Limb (tissue), 2 donors: ENCODE measurements at regions not wholly inside any gene's neighbourhood (a gene's known extent, or its start where the extent isn't known, plus 50 kb on each side); places are given as distances from the start of the nearest gene placed in this dataset.
"Not testable (repeated sequence)": the region's sequence is repeated elsewhere in the genome, so short reads cannot be mapped to it uniquely, and the experiment has no call there.

Experiments used
- DNase-seq, 2 donors: peaks; one replicate each; pipeline ENCODE4 v3.0.0-alpha.2; 2016; ENCODE audit errors: extremely low spot score in 2 of 2

DNA sequence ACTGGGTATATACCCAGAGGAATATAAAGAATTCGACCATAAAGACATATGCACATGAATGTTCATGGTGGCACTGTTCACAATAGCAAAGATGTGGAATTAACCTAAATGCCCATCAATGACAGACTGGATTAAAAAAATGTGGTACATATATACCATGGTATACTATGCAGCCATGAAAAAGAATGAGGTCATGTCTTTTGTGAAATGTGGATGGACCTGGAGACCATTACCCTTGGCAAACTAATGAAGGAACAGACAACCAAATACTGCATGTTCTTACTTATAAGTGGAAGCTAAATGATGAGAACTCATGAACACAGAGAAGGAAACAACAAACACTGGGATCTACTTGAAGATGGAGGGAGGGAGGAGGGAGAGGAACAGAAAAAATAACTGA, 186.7 kb upstream of the SSTR4 start:
- no peak for DNase-seq

DNA sequence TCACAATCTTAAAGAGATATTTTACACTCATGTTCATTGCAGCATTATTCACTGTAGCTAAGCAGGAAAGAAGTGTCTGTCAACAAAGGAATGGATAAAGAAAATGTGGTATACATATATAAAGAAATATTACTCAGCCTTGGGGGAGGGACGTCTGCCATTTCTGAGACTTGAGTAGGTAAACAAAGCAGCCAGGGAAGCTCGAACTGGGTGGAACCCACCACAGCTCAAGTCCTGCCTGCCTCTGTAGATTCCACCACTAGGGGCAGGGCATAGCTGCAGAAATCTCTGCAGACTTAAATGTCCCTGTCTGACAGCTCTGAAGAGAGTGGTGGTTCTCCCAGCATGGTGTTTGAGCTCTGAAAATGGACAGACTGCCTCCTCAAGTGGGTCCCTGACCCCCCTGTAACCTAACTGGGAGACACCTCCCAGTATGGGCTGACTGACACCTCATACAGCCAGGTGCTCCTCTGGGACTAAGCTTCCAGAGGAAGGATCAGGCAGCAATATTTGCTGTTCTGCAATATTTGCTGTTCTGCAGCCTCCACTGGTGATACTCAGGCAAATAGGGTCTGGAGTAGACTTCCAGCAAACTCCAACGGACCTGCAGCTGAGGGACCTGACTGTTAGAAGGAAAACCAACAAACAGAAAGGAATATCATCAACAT, 183.3 kb upstream of the SSTR4 start:
- not testable (repeated sequence) for DNase-seq

DNA sequence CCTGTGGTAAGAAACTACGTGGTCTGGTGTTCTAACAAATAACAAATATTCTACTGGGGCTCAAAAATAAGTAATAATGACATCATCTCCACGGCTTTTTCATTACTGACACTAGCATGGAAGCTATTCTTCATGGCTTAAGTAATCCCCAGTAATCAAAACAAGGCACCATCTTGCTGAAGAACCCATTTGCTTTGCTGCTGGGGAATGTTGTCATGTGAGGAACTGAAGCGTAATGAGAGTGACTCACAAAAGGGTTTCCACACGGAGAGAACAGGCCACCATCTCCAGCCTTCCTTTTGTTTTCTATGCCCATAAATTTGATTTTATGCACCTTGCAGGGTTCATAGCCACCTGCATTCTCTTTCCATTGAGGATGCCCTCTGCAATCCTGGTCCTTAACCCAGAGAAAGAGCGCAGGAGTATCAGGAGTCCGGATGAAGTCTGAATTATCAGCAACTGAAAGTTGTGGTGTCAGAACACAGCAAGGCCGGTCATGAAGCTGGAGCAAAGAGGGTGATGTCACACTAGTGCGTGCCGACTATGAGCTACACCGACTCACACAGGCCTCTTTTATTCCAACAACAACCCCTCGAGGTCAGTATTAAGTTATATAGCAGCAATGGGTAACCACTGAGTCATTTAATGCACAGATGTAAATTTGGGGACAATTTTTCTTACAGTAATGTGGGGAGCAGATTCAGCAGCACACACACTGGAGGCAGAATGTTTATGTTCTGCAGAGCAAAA, 173.7 kb upstream of the SSTR4 start:
- DNase-seq = no peak

DNA sequence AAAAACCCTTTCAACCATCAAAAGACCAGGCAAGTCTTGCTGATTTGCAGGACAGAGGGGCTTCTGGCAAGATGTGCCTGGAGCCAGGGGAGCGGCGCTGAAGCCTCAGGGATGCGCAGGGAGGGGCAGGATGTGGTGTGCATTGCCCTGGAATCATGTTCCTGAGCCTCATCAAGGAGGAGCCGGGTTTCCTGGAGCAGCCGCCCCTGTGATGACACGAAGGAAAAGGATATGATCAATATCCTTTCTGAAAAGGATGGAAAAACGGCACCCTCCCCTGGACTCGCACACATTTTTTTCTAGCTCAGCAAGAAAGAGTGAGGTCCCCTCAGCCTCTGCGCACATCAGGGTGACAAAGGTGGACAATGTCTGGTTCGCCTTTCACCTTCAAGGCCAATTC, 173.1 kb upstream of the SSTR4 start:
- DNase-seq = no peak

DNA sequence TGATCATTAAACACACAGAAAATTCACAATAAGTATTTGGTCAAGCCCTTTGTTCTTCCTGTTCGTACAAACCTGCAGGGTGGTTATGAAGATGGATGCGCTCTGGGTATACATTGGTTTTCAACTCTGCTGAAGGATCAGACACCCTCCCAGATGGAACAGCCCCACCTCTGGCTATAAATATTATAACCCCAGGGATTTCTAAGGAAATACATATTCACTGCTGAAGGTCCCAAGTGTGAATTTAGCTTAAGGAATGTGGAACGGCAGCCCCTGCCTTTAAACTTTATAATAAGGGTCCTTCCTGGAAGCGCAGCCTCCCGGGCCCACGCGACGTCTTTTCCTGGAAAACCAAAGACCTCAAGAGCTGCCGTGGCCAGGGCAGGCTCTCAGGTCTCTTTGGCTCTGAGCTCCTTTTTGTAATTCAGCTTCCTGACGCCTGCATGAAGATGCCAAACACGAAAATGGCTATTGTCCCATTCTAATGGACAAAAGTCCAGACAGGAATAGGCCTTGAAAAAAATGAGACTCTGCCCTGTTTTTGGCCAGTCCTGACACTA, 172.4 kb upstream of the SSTR4 start:
- DNase-seq = no peak

DNA sequence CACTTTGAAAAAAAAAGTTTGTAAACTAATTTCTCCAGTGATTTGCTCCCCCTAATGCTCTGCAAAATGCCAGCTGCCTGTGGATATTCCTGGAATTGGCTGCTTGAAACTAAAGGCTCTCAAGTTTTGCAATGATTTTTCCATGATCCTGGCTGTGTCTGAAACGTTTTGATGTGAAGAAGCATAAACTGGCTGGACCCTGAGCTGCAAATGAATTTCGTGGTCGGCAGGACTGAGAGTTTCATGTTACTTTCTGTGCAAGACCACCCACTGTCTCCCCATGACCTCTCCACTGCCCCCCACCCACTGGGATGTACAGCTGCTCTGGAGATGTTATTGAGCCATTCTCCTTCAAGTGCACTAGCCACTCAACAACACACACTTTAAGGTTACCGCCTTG, 171.3 kb upstream of the SSTR4 start:
- peak in 1 of 2 donors; percentile 21 for DNase-seq

DNA sequence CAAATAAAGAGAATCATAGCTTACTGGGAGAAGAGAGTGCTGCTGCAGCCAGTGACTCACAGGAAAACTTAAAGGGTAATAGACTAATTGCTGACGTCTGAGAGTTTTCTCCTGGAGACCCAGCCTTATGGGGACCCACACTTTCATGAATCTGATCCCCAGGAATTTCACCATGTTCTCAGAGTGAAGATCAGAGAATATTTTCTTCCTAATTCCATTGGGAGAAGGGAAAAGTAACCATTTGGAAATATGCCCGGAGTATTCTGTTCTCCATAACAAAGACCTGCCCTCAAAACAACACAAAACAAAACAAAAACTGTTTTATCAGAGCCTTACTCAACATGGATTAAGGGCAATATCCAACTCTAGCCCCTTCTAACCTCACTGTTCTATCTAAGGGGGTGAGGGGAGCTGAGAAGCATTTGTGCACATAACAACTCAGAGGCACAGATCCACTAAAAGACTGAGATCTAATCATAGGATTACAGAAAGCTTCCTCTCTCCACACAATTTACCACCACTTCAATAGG, 168.2 kb upstream of the SSTR4 start:
- DNase-seq = no peak

DNA sequence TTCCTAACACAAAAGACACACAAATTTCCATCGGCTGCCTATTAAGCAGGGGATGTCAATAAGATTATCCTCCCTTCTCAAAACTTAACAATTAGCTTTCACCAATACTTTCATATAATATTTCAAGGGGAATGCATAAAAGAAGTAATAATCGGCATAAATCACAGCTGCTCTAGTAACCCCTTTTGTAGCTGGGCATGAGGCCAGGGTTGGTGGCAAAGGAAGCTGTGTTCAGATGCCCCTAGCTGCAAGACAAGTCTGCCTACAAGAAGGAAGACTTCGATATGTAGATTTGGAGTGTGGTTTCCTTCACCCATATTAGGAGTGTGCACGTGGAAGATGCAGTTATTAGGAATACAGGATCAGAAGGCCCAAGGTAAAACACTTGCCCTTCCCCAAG, 156.9 kb upstream of the SSTR4 start:
- no peak for DNase-seq

DNA sequence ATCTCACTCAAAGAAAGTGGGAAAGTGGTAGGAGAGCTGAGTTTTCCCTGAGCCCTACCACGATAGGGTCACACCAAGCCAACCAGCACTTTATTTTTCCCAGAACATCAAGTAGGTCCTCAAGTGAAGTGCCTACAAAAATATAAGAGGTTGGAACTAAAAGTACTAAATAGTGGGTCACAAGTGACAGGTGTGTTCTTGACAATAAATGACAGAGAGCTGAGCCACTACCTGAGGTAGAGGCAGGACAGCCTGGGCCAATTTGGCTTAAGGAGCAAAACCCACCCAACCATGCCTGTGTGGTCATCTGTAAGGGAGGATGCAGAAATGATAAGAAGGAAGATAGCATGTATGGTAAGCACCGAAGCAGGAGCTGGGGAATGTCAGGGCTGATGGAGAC, 154.8 kb upstream of the SSTR4 start:
- no peak for DNase-seq

DNA sequence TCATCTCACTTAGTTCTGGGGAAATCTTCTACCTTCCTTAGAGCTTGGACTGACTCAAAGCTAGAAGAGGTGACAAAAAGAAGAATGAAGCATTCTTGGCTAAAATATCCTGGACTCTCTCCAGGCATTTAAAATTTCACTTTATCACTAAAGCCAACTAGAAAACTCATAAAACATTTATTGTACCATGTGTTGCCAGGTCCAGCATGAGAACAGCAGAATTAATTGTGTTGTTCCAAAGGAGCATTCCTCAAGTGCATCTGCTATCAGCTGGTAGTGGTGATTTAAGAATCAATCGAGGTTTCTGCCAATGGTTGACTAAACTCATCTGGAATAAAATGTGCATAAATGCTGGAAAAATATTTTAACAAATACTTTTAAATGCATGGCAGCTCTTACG, 147.3 kb upstream of the SSTR4 start:
- no peak for DNase-seq

DNA sequence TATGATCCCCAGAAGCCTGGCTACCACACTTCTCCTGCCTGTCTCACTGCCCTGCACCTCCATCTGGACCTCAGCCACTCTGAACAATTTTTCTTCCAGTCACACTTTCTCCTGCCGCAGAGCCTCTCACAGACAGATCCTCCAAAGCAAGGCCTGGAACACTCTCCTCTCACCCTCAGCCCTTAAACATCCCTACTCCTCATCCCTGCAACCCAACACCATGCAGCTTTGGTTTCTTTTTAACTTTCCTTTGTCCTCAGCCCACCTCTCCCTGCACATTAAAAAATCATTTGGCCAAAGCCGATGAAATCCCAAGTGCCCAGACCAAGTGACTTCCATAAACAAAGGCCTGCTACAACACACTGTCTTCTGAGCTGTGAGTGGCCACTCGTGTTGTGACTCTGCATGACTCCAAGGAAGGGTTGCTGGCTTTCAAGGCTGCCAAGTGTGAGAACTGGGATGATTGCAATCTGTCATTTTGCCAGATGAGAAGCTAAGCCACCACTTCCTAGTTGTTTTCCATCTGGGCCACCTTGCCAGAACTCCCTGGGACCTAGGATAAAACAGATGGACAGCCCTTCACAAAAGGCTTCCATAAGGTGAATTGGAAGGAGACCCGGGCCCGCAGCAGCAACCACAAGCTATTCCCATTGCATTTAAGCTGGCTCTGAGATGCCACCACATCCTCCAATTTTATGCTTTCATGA, 144.4 kb upstream of the SSTR4 start:
- DNase-seq = no peak

DNA sequence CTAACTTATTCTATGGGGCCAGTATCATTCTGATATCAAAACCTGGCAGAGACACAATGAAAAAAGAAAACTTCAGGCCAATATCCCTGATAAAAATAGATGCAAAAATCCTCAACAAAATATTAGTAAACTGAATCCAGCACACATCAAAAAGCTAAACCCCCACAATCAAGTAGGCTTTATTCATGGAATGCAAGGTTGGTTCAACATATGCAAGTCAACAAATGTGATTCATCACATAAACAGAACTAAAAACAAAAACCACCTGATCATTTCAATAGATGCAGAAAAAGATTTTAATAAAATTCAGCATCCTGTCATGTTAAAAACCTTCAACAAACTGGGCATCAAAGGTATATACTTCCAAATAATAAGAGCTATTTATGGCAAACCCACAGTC, 133.9 kb upstream of the SSTR4 start:
- no peak for DNase-seq

DNA sequence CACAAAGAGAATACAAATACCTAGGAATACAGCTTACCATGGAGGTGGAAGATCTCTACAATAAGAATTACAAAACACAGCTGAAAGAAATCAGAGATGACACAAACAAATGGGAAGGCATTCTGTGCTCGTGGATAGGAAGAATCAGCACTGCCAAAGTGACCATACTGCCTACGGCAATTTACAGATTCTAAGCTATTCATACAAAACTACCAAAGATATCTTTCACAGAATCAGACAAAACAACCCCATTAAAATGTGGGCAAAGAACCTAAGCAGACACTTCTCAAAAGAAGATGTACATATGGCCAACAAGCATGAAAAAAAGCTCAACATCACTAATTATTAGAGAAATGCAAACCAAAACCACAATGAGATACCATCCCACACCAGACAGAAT, 133.2 kb upstream of the SSTR4 start:
- no peak for DNase-seq

DNA sequence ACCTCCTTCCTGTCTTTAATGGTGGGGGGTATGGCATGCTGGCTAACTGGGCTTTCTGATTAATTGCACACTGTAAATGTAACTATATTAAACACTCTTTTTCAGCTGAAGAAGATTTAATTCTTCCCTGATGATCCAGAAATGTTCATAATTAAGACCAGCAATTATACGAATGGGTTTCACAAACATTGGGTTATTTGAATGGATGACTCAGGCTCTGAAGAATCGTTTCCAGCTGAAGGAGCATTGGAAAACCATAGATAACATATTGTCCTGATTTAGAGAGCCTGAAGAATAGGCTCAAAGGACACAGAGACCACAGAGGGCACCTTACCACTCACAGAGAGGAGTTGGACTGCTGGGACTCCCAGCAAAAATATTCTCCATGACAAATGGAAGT, 130.7 kb upstream of the SSTR4 start:
- no peak for DNase-seq

DNA sequence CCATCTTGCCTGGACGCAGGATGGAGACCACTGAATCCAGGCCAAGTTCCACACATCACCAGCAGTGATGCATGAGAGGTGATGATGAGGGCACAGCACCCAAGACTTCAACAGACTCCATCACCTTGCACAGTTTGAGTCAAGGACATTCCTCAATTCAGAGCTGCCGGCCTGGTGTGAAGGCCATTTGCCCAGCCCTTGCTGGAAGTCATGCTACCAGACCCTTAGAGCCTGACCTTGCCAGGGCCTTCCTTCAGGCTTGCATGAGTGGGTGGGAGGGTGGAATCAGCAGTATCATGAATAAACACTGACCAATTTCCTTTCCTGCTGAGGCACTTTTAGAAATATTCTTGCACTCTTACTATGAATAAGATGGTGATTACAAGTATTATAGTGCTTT, 130.2 kb upstream of the SSTR4 start:
- DNase-seq = no peak

DNA sequence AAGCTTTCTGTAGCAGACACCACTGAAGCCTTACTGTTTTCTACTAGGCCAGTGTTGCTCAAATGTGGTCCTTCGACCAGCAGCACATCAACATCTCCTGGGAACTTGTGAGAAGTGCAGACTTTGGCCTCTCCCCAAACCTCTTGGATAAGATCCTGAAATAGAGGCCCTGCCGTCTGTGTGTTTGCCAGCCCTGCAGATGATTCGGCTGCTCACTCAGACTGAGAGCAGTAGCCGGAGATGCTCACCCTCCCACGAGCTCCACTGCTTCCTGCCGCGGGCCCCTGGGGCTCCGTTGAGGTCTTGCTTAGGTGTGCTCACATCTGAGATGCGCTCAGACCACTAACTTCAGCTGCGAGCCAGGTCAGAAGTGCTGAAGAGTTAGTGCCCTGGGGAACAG, 129.5 kb upstream of the SSTR4 start:
- peak; percentile 43 to 48 for DNase-seq

DNA sequence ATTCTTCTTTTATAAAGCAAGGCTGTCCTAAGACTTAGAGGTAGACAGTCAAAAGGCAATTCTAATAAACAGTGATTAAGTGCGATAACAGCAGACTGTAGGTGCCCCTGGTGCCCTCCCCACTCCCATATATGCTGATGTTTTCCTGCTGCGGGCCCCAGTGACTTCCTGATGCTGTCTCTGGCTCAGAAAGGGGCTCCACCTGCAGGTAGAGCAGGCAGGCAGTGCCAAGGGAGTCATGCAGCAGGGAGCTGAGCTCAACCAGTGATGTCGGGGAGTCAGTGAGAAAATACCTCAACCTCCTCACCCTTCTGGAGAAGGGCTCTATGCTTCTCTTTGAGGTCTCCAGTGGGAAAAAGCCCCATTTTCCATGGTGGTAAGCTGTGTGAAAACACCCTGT, 126.7 kb upstream of the SSTR4 start:
- no peak for DNase-seq

DNA sequence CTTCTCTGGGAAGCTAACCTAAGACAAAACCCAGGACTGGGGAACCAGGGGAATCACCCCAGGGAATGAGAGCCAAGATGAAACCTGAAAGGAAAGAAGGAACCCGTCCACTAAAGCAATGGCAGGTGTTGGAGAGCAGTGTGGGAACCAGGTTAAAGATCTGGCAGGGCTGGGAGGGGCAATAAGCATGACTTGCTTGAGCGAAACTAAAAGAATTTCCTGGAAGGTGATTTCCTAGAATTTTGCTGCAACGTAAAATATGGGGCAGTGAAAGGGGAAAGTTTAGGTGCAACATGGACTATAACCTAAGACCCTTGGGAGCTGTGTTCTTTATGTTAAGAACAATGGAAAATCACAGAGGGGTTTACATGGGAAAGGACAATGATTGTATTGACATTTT, 126.2 kb upstream of the SSTR4 start:
- DNase-seq = no peak

DNA sequence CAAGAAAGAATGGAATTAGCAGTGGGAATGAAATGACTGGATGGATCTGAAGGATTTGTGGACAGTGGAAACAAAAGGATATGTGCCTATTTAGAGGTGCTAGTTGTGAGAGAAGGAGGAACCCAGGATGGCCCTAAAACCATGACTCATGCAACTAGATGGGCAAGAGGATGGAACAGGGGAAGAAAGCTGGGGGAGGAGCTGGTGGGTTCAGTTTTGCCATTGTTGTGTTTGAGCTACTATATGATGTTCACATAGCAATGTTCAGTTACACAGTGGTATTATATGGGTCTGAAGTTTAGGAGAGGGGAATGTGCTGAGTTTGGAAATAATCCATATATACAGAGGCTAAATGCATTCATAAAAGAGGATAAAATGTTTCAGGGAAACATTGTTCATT, 125.7 kb upstream of the SSTR4 start:
- no peak for DNase-seq

DNA sequence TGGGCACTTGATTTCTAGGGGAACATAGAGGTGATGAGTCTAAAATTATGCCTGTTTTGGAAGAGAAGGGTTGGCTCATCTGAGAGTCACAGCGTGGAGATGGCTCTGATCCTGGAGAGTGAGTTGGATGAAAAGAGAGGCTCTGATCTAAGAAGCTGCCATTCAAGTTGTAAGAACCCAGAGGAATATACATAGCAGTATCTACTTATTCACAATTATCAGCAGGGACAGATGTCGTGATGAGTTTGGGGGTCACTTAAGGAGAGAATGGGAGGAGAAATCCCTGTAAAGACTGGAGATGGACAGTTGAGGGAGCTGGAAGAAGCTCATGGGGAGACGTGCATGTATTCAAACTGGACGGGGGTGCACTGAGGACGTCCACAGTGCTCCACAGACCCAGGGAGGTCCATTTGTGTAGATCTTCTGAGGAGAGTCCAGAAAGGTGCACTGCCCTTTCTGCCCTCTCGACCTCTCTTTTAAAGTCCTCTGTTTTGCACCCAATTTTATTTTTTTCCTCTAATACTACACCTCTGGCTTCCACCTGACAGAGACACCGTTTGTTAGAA, 124.7 kb upstream of the SSTR4 start:
- no peak for DNase-seq

DNA sequence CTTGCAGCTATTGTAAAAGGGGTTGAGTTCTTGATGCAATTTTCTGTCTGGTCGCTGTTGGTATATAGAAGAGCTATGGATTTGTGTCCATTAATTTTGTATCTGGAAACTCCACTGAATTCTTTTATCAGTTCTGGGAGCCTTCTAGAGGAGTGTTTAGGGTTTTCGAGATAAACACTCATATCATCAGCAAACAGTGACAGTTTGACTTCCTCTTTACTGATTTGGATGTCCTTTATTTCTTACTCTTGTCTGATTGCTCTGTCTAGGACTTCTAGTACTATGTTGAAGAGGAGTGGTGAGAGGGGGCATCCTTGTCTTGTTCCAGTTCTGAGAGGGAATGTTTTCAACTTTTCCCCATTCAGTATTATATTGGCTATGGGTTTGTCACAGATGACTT, 120.8 kb upstream of the SSTR4 start:
- DNase-seq = no peak

DNA sequence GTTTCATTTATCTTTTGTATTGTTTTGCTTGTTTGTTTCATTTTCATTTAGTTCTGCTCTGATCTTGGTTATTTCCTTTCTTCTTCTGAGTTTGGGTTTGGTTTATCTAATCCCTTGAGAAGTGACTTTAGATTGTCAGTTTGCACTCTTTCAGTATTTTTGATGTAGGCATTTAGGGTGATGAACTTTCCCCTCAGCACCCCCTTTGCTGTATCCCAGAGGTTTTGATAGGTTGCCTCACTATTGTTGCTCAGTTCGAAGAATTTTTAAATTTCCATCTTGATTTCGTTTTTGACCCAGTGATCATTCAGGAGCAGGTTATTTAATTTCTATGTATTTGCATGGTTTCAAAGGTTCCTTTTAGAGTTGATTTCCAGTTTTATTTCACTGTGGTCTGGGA, 119.6 kb upstream of the SSTR4 start:
- no peak for DNase-seq
